ENCODE measurements at regions not wholly inside any gene's neighbourhood (a gene's known extent, or its start where the extent isn't known, plus 50 kb on each side); places are given as distances from the start of the nearest gene placed in this dataset.

DNA sequence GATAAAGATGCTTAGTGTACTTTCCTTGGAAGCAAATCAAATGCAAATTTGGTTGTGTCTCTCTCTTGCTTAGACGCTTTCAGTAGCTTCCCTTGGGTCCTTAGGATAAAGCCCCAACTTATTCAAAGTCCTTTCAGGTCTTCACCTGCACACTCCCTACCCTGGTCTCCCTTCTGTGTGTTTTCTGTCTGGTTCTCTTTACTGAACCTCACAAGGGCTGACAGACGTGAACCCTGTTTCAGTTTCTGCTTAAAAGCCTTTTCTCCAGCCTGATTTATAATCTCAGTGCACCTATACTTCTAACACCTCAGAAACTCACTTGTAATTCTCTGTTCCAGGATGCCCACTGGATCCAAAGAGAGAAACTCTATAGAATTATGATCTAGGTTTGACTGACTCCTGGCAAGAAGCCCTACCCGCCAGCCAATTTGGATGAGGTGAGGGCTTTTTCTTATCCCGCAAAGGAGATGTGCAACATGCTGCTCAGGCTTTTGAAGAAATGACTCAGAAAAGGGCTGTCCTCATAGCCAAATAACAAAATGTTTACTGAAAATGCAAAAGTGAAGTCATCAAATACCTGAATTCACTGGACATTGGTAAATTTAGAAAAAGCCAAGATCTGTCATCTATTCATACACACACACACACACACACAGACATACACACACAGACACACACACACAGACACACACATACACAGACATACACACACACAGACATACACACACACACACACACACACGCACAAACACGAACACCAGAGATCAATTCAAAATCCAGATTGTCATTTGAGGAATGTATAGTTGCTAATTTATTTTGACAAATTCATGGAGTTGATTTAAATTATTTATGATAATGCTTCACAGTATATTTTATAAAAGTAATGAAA is 102.4 kb upstream of the EOMES start:
- no peak for TF ChIP-seq SUZ12 (IDR thresholded peaks at IDR 0.05; ENCODE audit: extremely low read depth, insufficient read depth, insufficient read length)
- TF ChIP-seq ZNF274 (IDR thresholded peaks at IDR 0.05; ENCODE audit: low read depth, low read length): no peak

Data from NT2/D1 (cell line).